Mesenchymal stem cell (in vitro differentiated cells and primary cell): ENCODE measurements at regions not wholly inside any gene's neighbourhood (a gene's known extent, or its start where the extent isn't known, plus 50 kb on each side); places are given as distances from the start of the nearest gene placed in this dataset.

Source experiments
- DNase-seq: peaks from one replicate; pipeline ENCODE4 v3.0.0-alpha.2; 2013
- H2AFZ ChIP-seq: one replicate; pipeline ENCODE4 v1.6.1; 2013; ENCODE audit warnings: low read depth, mild to moderate bottlenecking, control low read depth, inconsistent platforms, low read length, moderate library complexity
- H2AK5ac ChIP-seq: 2 replicates; pipeline ENCODE4 v1.6.1; 2013; ENCODE audit warnings: low read length, moderate library complexity, mild to moderate bottlenecking, inconsistent platforms; ENCODE audit not compliant: severe bottlenecking
- H2BK120ac ChIP-seq: one replicate; pipeline ENCODE4 v1.6.1; 2013; ENCODE audit warnings: low read depth, mild to moderate bottlenecking, inconsistent platforms, low read length, moderate library complexity
- H2BK12ac ChIP-seq, 2 experiments: one replicate each; pipeline ENCODE4 v1.6.1; 2013; ENCODE audit warnings: inconsistent platforms in 2 of 2, low read length in 2 of 2, mild to moderate bottlenecking in 2 of 2, moderate library complexity in 2 of 2, control low read depth in 1 of 2
- H2BK15ac ChIP-seq: one replicate; pipeline ENCODE4 v1.6.1; 2013; ENCODE audit warnings: mild to moderate bottlenecking, low read depth, inconsistent platforms; ENCODE audit not compliant: poor library complexity, severe bottlenecking
- H2BK5ac ChIP-seq: 2 replicates; pipeline ENCODE4 v1.6.1; 2013; ENCODE audit warnings: low read depth, mild to moderate bottlenecking, low read length, control low read depth, inconsistent platforms; ENCODE audit not compliant: poor library complexity, severe bottlenecking
- H3K14ac ChIP-seq, 2 experiments: one replicate each; pipeline ENCODE4 v1.6.1; 2013; ENCODE audit warnings: inconsistent platforms in 2 of 2, low read length in 2 of 2, control low read depth in 1 of 2, mild to moderate bottlenecking in 1 of 2, moderate library complexity in 1 of 2
- H3K18ac ChIP-seq, 2 experiments: one replicate each; pipeline ENCODE4 v1.6.1; 2013; ENCODE audit warnings: inconsistent platforms in 2 of 2, low read length in 2 of 2, control low read depth in 1 of 2, low read depth in 1 of 2, mild to moderate bottlenecking in 1 of 2
- H3K23ac ChIP-seq, 2 experiments: one replicate each; pipeline ENCODE4 v1.6.1; 2013; ENCODE audit warnings: inconsistent platforms in 2 of 2, low read length in 2 of 2, mild to moderate bottlenecking in 2 of 2, moderate library complexity in 2 of 2, control low read depth in 1 of 2
- H3K27ac ChIP-seq: 2 replicates; pipeline ENCODE4 v1.5.1; 2013; ENCODE audit warnings: mild to moderate bottlenecking, moderate library complexity, low read length, control low read depth, inconsistent platforms; ENCODE audit not compliant: poor library complexity, severe bottlenecking
- H3K27me3 ChIP-seq, 2 experiments: 2 replicates each; pipeline versions ENCODE4 v1.6.1 to v1.7.0; 2013; ENCODE audit warnings: low read length in 2 of 2, mild to moderate bottlenecking in 2 of 2, moderate library complexity in 2 of 2, control low read depth in 1 of 2, inconsistent platforms in 1 of 2; ENCODE audit not compliant: control insufficient read depth in 1 of 2, insufficient read depth in 1 of 2
- H3K36me3 ChIP-seq, 2 experiments: 2 replicates each; pipeline versions ENCODE4 v1.6.1 to v1.7.0; 2013; ENCODE audit warnings: low read length in 2 of 2, control low read depth in 1 of 2, inconsistent platforms in 1 of 2, low read depth in 1 of 2, mild to moderate bottlenecking in 1 of 2; ENCODE audit not compliant: insufficient read depth in 2 of 2, control insufficient read depth in 1 of 2
- H3K4ac ChIP-seq, 2 experiments: one replicate each; pipeline ENCODE4 v1.6.1; 2013; ENCODE audit warnings: inconsistent platforms in 2 of 2, low read length in 2 of 2, mild to moderate bottlenecking in 2 of 2, moderate library complexity in 2 of 2, control low read depth in 1 of 2, low read depth in 1 of 2
- H3K4me1 ChIP-seq: 2 replicates; pipeline ENCODE4 v1.6.1; 2013; ENCODE audit warnings: low read depth, low read length, control low read depth; ENCODE audit not compliant: control insufficient read depth, insufficient read depth
- H3K4me2 ChIP-seq: 2 replicates; pipeline ENCODE4 v1.6.1; 2013; ENCODE audit warnings: low read length, mild to moderate bottlenecking, inconsistent platforms; ENCODE audit not compliant: poor library complexity, severe bottlenecking
- H3K4me3 ChIP-seq, 2 experiments: 2 replicates each; pipeline versions ENCODE4 v1.5.1 to v1.7.0; 2013; ENCODE audit warnings: low read length in 2 of 2, mild to moderate bottlenecking in 2 of 2, control low read depth in 1 of 2, low read depth in 1 of 2; ENCODE audit not compliant: insufficient read depth in 1 of 2
- H3K79me1 ChIP-seq: replicated peaks from 2 replicates; pipeline ENCODE4 v1.6.1; 2013; ENCODE audit warnings: mild to moderate bottlenecking, control low read depth, low read length, inconsistent platforms; ENCODE audit not compliant: poor library complexity, severe bottlenecking
- H3K9ac ChIP-seq: 2 replicates; pipeline ENCODE4 v1.7.0; 2013; ENCODE audit warnings: mild to moderate bottlenecking, low read length, moderate library complexity
- H3K9me3 ChIP-seq: 2 replicates; pipeline ENCODE4 v1.7.0; 2013; ENCODE audit warnings: mild to moderate bottlenecking, low read length; ENCODE audit not compliant: control insufficient read depth
- H4K8ac ChIP-seq: one replicate; pipeline ENCODE4 v1.6.1; 2013; ENCODE audit warnings: inconsistent platforms, mild to moderate bottlenecking, low read length, moderate library complexity
- H4K91ac ChIP-seq: one replicate; pipeline ENCODE4 v1.6.1; 2013; ENCODE audit warnings: mild to moderate bottlenecking, low read length, inconsistent platforms
- WGBS: methylation state at CpG from one replicate; pipeline ENCODE4 v1.1.7; 2013; ENCODE audit warnings: mixed read lengths; 5-methylcytosine and 5-hydroxymethylcytosine counted together

DNA sequence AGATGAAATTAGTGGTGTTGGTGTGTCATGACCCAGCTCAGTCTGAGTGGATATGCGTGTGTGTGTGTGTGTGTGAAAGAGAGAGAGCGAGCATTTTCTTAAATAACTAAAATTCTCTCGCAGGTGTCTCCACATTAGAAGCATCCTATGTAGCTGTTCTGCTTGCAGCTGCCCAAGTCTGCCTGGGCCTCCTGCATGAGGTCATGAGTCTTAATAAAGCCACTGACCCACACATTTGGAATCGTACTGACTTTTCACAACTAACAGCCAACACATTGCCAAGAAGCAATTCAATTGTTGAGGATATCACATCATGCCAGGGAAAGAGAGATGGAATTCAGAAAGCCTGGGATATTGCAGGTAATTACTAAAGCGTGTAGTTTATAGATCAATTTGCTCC is 238.2 kb upstream of the AJAP1 start:
- Histone ChIP-seq H3K4me1 (no peaks in the 10 kb centered on the region), H3K4me3 (no peak overlapping the region), H2BK120ac (no peak overlapping the region), H4K91ac (no peak overlapping the region), H3K9ac (no peak overlapping the region), H2BK12ac (no peak overlapping the region), H3K14ac (no peak overlapping the region), H3K4ac (no peak overlapping the region), H3K9me3 (peaks cover 33% of the 10 kb centered on the region), H3K4me2 (no peak overlapping the region), H3K23ac (no peak overlapping the region), H3K27me3 (no peaks in the 10 kb centered on the region), H2BK15ac (no peak overlapping the region), H3K27ac (no peak overlapping the region), H4K8ac (no peak overlapping the region), H3K18ac (no peak overlapping the region), H3K79me1 (no peaks in the 10 kb centered on the region), H2AFZ (no peak overlapping the region), H3K36me3 (no peaks in the 10 kb centered on the region), H2BK5ac (no peak overlapping the region), H2AK5ac (no peak overlapping the region)
- no peak for DNase-seq
- WGBS = 71% methylated on average over 2 of the region's 5 CpGs

DNA sequence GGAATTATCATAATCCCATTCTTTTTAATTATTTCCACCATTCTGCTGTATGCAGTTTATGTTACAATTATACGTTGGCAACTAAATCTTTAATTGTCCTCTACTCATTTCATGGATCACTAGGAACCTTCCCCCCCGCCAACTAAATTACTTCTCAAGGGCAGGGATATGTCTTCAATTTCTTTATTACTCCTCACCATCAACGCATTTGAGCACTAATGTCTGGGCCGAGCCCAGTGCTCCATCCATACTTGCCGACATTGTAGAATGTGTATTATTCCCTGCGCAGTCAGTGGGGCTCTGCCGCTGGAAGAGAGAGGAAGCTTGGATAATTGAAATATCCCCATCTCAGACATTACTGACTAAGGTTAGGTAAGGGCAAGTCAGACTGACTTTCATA is 236.4 kb upstream of the AJAP1 start:
- Histone ChIP-seq H2BK5ac (no peak overlapping the region), H3K9ac (no peak overlapping the region), H2BK12ac (no peak overlapping the region), H3K9me3 (peaks cover 33% of the 10 kb centered on the region), H2BK15ac (no peak overlapping the region), H3K79me1 (no peaks in the 10 kb centered on the region), H3K4ac (no peak overlapping the region), H2AFZ (no peak overlapping the region), H3K27me3 (no peaks in the 10 kb centered on the region), H3K18ac (no peak overlapping the region), H3K23ac (no peak overlapping the region), H3K4me1 (no peaks in the 10 kb centered on the region), H2BK120ac (no peak overlapping the region), H3K4me3 (no peak overlapping the region), H2AK5ac (no peak overlapping the region), H3K36me3 (no peaks in the 10 kb centered on the region), H3K4me2 (no peak overlapping the region), H3K27ac (no peak overlapping the region), H4K91ac (no peak overlapping the region), H3K14ac (no peak overlapping the region), H4K8ac (no peak overlapping the region)
- no peak for DNase-seq
- WGBS = 86% methylated on average over 6 of the region's 7 CpGs

DNA sequence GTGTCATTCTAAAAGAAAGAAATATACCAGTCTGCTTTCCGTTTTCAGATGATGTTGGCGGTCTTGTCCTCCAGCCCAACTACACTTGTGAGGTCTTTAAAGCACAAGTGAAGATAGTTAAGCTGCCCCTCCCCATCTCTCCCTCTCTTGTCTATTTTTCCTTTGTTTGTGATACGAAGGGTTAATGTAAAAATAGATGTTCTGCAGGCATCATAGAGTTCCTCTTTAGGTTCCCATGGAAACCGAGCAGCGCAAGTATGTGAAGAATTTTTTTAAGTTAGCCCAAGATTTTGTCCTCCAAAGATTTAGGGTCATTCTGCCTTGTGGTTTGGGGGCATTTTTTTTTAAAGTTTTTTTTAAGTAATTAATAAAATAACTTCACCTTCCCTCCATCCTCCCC is 232.4 kb upstream of the AJAP1 start:
- H2BK5ac ChIP-seq = no peak overlapping the region
- WGBS = 58% methylated on average over 5 of the region's 5 CpGs

DNA sequence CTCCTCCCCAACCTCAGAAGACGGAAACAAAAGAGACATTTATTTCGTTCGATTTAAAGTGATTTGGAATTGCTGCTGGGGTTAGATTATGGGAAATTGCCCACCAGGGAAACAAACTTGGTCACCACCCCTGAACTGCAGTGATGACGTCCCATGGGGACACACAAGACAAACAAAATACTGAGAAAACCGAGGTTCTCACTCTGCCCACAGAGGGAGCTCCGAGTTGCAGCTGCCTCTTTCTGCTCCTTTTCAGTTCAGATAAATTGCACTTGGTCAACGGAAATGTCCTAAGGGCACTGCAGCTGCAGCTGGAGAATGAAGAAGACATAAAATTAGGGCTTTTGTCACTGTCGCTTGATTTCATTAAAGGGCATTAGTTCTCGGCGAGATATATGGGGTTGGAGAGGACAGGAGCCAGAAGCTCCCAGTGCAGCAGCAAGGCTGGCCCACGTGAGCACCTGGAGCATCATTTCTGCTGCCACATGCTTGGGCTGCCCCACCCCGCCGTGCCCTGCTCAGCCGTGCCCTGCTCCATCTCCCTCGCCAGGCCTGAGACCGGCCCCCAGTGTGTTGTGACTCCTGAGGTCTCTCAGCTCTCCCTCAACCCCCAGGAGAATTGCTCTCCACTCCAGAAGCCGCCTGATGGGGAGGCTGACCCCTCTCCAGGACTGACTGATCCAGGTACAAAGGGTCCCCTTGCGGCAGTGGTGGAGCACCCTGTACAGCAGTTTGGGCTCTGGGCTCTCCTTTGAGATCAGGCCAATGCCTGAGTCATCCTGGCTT is 231.7 kb upstream of the AJAP1 start:
- 72% methylated on average over 18 of the region's 18 CpGs for WGBS
- Histone ChIP-seq H3K4me1 (no peaks in the 10 kb centered on the region), H4K8ac (no peak overlapping the region), H2BK120ac (no peak overlapping the region), H3K4me3 (no peak overlapping the region), H2BK15ac (no peak overlapping the region), H2BK12ac (no peak overlapping the region), H3K23ac (no peak overlapping the region), H2AFZ (no peak overlapping the region), H3K9ac (no peak overlapping the region), H3K9me3 (peaks cover 29% of the 10 kb centered on the region), H3K18ac (no peak overlapping the region), H3K27ac (no peak overlapping the region), H2BK5ac (no peak overlapping the region), H4K91ac (no peak overlapping the region), H2AK5ac (no peak overlapping the region), H3K27me3 (no peaks in the 10 kb centered on the region), H3K4ac (no peak overlapping the region), H3K4me2 (no peak overlapping the region), H3K36me3 (no peaks in the 10 kb centered on the region), H3K79me1 (no peaks in the 10 kb centered on the region), H3K14ac (no peak overlapping the region)
- no peak for DNase-seq

More for the DNA sequence above, 232.4 kb upstream of the AJAP1 start:
- Histone ChIP-seq H3K9ac (no peak overlapping the region), H3K27ac (no peak overlapping the region), H3K9me3 (peaks cover 29% of the 10 kb centered on the region), H3K4me3 (no peak overlapping the region), H3K79me1 (no peaks in the 10 kb centered on the region), H2BK15ac (no peak overlapping the region), H2BK12ac (no peak overlapping the region), H3K36me3 (no peaks in the 10 kb centered on the region), H3K14ac (no peak overlapping the region), H3K27me3 (no peaks in the 10 kb centered on the region), H3K23ac (no peak overlapping the region), H2BK120ac (no peak overlapping the region), H3K4me2 (no peak overlapping the region), H2AFZ (no peak overlapping the region), H4K8ac (no peak overlapping the region), H3K4me1 (no peaks in the 10 kb centered on the region), H3K18ac (no peak overlapping the region), H3K4ac (no peak overlapping the region), H2AK5ac (no peak overlapping the region), H4K91ac (no peak overlapping the region)
- no peak for DNase-seq
